NB4 (cell line): ENCODE measurements at regions not wholly inside any gene's neighbourhood (a gene's known extent, or its start where the extent isn't known, plus 50 kb on each side); places are given as distances from the start of the nearest gene placed in this dataset.

ENCODE experiments used
- CTCF ChIP-seq: IDR thresholded peaks from one replicate; pipeline ENCODE4 v1.5.1; 2012; ENCODE audit warnings: low read depth, low read length
- TF ChIP-seq, protein P1 (sequence below): IDR thresholded peaks from 2 replicates; pipeline ENCODE4 v1.6.1; 2011; ENCODE audit warnings: low read depth, low read length

- no peak for TF ChIP-seq CTCF
- TF ChIP-seq, protein P1, sequence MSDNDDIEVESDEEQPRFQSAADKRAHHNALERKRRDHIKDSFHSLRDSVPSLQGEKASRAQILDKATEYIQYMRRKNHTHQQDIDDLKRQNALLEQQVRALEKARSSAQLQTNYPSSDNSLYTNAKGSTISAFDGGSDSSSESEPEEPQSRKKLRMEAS: no peak
Observed at GRCh38 chr2:180573951-180574350, 406.5 kb upstream of the UBE2E3 start.
